Hindlimb muscle (tissue), 1 donor: ENCODE measurements at regions not wholly inside any gene's neighbourhood (a gene's known extent, or its start where the extent isn't known, plus 50 kb on each side); places are given as distances from the start of the nearest gene placed in this dataset.

ENCODE experiments used
- DNase-seq: peaks from one replicate; pipeline ENCODE4 v3.0.0-alpha.2; 2013

- DNase-seq, result no peak
Measured at GRCh38 chr11:98967005-98967404, 53.7 kb upstream of the CNTN5 start.
